ENCODE measurements at regions not wholly inside any gene's neighbourhood (a gene's known extent, or its start where the extent isn't known, plus 50 kb on each side); places are given as distances from the start of the nearest gene placed in this dataset.

DNA sequence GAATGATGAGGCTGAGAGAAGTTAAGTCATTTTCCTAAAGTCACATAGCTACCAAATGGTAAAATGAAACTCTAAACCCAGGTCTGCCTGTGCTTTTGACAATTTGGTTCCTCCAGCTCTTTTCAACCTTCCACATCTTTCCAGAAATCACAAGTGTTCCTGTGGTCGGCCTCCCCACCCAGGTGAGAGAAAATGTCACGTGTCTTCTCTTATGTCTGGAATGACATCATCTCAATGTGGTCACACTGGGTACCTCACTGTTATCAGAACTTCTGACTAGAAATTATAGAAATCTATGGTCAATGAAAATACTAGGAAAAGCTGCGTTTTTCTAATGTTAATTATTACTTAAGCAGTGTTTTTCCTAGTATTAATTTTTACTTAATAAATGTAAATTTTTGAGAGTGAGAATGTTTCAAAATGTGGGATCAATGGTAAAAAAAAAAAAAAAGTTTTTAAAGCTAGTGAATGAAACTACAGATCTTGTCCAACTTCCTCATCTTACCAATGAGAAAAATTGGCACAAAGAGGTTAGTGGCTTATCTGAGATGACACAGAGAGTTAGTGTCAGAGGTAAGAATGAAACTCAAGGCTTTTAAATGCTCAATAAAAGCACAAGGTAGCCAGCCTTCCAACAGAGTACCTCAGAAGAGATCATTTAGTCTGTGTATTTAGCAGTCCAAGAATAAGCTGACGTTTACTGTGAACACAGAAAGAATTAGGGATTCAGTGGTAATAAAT lies 228.7 kb upstream of the NR4A3 start:
- Histone ChIP-seq H3K27ac (no peak overlapping the region), H3K4me1 (no peaks in the 10 kb centered on the region), H3K9me3 (no peaks in the 10 kb centered on the region), H3K36me3 (no peaks in the 10 kb centered on the region), H3K4me3 (no peak overlapping the region), H3K27me3 (no peaks in the 10 kb centered on the region)
- DNase-seq (ENCODE audit: low spot score in 2 of 2) = no peak
- WGBS = 77% methylated on average over 4 of the region's 4 CpGs
- TF ChIP-seq POLR2AphosphoS5 (IDR thresholded peaks at IDR 0.05) = no peak
- TF ChIP-seq, protein P1, sequence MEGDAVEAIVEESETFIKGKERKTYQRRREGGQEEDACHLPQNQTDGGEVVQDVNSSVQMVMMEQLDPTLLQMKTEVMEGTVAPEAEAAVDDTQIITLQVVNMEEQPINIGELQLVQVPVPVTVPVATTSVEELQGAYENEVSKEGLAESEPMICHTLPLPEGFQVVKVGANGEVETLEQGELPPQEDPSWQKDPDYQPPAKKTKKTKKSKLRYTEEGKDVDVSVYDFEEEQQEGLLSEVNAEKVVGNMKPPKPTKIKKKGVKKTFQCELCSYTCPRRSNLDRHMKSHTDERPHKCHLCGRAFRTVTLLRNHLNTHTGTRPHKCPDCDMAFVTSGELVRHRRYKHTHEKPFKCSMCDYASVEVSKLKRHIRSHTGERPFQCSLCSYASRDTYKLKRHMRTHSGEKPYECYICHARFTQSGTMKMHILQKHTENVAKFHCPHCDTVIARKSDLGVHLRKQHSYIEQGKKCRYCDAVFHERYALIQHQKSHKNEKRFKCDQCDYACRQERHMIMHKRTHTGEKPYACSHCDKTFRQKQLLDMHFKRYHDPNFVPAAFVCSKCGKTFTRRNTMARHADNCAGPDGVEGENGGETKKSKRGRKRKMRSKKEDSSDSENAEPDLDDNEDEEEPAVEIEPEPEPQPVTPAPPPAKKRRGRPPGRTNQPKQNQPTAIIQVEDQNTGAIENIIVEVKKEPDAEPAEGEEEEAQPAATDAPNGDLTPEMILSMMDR (IDR thresholded peaks at IDR 0.05) = no peak
- no peak for TF ChIP-seq EP300 (IDR thresholded peaks at IDR 0.05)
- TF ChIP-seq POLR2A (IDR thresholded peaks at IDR 0.05) = no peak

- Histone ChIP-seq H3K4me3 (no peak overlapping the region), H3K4me1 (no peaks in the 10 kb centered on the region), H3K9me3 (no peaks in the 10 kb centered on the region), H3K27ac (no peak overlapping the region), H3K36me3 (no peaks in the 10 kb centered on the region), H3K27me3 (no peaks in the 10 kb centered on the region)
- TF ChIP-seq POLR2AphosphoS5 (IDR thresholded peaks at IDR 0.05) = no peak
- TF ChIP-seq POLR2A (IDR thresholded peaks at IDR 0.05) = no peak
- TF ChIP-seq, protein P1 (IDR thresholded peaks at IDR 0.05) = no peak
- TF ChIP-seq EP300 (IDR thresholded peaks at IDR 0.05) = no peak
- WGBS = 84% methylated on average over 2 of the region's 2 CpGs
- no peak for DNase-seq (ENCODE audit: low spot score in 2 of 2)
Measured at GRCh38 chr9:99593610-99594009, 228.1 kb upstream of the NR4A3 start.

DNA sequence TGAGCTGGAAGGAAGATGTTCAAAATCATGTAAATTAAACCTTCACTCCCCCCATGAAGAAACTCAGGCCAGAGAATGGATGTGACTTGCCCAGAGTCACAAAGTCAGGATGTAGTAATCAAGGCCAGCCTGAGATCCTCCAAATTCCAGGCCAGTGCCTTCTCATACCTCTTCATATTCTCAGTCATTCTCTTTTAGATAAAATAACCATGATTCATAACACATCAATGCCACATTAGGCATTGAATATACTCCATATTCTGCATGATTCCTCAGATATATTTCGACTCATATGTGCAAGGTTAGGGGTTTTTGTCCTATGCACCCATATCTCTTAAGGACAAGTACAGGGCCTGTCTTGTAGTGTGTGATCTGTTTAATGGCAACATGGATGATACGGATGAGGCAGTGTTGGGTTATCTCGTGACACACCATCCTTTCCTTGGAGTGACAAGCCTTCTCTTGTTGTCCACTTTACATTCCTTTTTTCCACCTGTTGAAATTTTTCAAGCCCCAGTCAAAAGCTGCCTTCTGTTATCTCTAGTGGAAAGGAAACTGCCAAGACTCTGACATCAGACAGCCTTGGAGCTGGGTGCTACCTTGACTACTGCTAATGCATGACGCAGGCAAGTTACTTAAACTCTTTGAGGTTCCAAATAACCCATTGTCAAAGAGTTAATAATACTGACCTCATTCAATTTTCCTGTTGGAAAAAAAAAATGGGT lies 227.5 kb upstream of the NR4A3 start:
- H3K9me3 ChIP-seq = no peaks in the 10 kb centered on the region
- TF ChIP-seq, protein P1 (IDR thresholded peaks at IDR 0.05) = no peak
- TF ChIP-seq POLR2A (IDR thresholded peaks at IDR 0.05) (no peak), POLR2AphosphoS5 (IDR thresholded peaks at IDR 0.05) (no peak), EP300 (IDR thresholded peaks at IDR 0.05) (no peak)
- DNase-seq (ENCODE audit: low spot score in 2 of 2) = no peak

DNA sequence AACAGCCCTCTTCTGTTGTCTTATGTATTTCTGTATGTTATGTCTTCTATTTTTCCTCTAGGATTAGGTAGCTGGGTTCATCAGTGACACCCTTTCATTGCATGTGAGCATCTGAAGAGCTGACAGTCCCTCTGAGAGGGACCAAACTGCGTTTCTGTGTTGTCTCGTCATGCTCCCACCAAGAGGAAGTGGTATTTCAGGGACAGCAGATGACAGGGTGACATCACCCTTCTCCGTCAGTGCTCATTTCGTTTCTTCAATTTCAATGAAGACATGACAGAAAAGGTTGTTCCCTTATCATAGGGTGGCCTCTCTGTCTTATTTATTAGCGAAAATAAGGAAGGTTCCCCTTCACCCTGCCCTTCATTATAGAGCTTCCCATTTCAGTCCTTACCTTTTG lies 225.9 kb upstream of the NR4A3 start:
- H3K36me3 ChIP-seq = no peaks in the 10 kb centered on the region
- TF ChIP-seq POLR2AphosphoS5 (IDR thresholded peaks at IDR 0.05) (no peak), POLR2A (IDR thresholded peaks at IDR 0.05) (no peak), EP300 (IDR thresholded peaks at IDR 0.05) (no peak)
- TF ChIP-seq, protein P1 (IDR thresholded peaks at IDR 0.05) = no peak
- no peaks in the 10 kb centered on the region for H3K9me3 ChIP-seq
- no peaks in the 10 kb centered on the region for H3K27me3 ChIP-seq
- no peaks in the 10 kb centered on the region for H3K4me1 ChIP-seq
- DNase-seq (ENCODE audit: low spot score in 2 of 2) = no peak
- WGBS = 76% methylated on average over 5 of the region's 5 CpGs
- H3K27ac ChIP-seq = no peak overlapping the region
- no peak overlapping the region for H3K4me3 ChIP-seq

More for the DNA sequence above, 227.5 kb upstream of the NR4A3 start:
- Histone ChIP-seq H3K27me3 (no peaks in the 10 kb centered on the region), H3K27ac (no peak overlapping the region), H3K36me3 (no peaks in the 10 kb centered on the region), H3K4me1 (no peaks in the 10 kb centered on the region), H3K4me3 (no peak overlapping the region)
- 81% methylated on average over 4 of the region's 4 CpGs for WGBS

- no peak for DNase-seq (ENCODE audit: low spot score in 2 of 2)
- no peak for TF ChIP-seq POLR2AphosphoS5 (IDR thresholded peaks at IDR 0.05)
- 46% methylated on average over 6 of the region's 6 CpGs for WGBS
Measured at GRCh38 chr9:99601571-99602111, 220.0 kb upstream of the NR4A3 start.

More at GRCh38 chr9:99601571-99602111, 220.0 kb upstream of the NR4A3 start:
- Histone ChIP-seq H3K9me3 (no peaks in the 10 kb centered on the region), H3K4me1 (no peaks in the 10 kb centered on the region), H3K27me3 (no peaks in the 10 kb centered on the region), H3K4me3 (no peak overlapping the region), H3K36me3 (no peaks in the 10 kb centered on the region), H3K27ac (no peak overlapping the region)
